Activated CD4-positive, alpha-beta T cell treated with anti-CD3 and anti-CD28 coated beads, Interleukin-2, amount 10 ng/mL, durations not matched to agents 24 days and 14 days (primary cell): ENCODE measurements at regions not wholly inside any gene's neighbourhood (a gene's known extent, or its start where the extent isn't known, plus 50 kb on each side); places are given as distances from the start of the nearest gene placed in this dataset.

Experiments
- DNase-seq: peaks from one replicate; pipeline ENCODE4 v3.0.0; 2022
- H3K27ac Mint-ChIP-seq: one replicate; pipeline ENCODE4 v1.8.0; 2022; ENCODE audit warnings: mild to moderate bottlenecking, mixed read lengths
- H3K27me3 Mint-ChIP-seq: one replicate; pipeline ENCODE4 v1.8.0; 2022; ENCODE audit warnings: mixed read lengths
- H3K36me3 Mint-ChIP-seq: one replicate; pipeline ENCODE4 v1.8.0; 2022; ENCODE audit warnings: low read depth, mild to moderate bottlenecking, mixed read lengths
- H3K4me1 Mint-ChIP-seq: one replicate; pipeline ENCODE4 v1.8.0; 2021; ENCODE audit warnings: mixed read lengths
- H3K4me3 Mint-ChIP-seq: one replicate; pipeline ENCODE4 v1.8.0; 2022; ENCODE audit warnings: mild to moderate bottlenecking, moderate library complexity, mixed read lengths
- H3K9me3 Mint-ChIP-seq: one replicate; pipeline ENCODE4 v1.8.0; 2021; ENCODE audit warnings: mixed read lengths
- intact Hi-C: fragments of 100-400 bp; cut with micrococcal nuclease; formaldehyde crosslinking; loops from one replicate; pipeline ENCODE4 v1.15.1; 2023

GRCh38 chr14:27056586-27056985 is 458.8 kb upstream of the NOVA1 start:
- no peak for DNase-seq
- Mint-ChIP-seq H3K4me1 (no peaks in the 10 kb centered on the region), H3K4me3 (no peak overlapping the region), H3K27me3 (no peaks in the 10 kb centered on the region), H3K27ac (no peak overlapping the region), H3K9me3 (peaks cover 17% of the 10 kb centered on the region), H3K36me3 (no peaks in the 10 kb centered on the region)
- intact Hi-C loops, result no loop called here

DNA sequence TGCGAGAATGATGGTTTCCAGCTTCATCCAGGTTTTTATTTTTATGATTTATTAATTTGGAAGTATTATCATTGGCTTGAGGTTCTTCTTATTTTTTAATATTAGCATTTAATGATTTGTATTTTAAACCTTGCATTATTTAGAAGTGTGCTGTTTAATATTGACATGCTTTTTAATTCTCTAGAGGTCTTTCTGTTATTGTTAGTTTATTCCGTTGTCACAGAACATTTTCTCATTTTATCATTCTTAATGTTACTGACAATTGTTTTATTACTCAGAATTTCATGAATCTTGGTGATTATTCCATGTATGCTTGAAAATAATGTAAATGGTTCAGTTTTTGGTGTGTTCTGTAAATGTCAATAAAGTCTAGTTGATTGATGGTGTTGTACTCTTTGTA is 463.5 kb upstream of the NOVA1 start:
- Mint-ChIP-seq H3K4me1 (no peaks in the 10 kb centered on the region), H3K27me3 (no peaks in the 10 kb centered on the region), H3K27ac (no peak overlapping the region), H3K4me3 (no peak overlapping the region), H3K9me3 (peaks cover 19% of the 10 kb centered on the region), H3K36me3 (no peaks in the 10 kb centered on the region)
- intact Hi-C loops, result no loop called here
- DNase-seq, result no peak

DNA sequence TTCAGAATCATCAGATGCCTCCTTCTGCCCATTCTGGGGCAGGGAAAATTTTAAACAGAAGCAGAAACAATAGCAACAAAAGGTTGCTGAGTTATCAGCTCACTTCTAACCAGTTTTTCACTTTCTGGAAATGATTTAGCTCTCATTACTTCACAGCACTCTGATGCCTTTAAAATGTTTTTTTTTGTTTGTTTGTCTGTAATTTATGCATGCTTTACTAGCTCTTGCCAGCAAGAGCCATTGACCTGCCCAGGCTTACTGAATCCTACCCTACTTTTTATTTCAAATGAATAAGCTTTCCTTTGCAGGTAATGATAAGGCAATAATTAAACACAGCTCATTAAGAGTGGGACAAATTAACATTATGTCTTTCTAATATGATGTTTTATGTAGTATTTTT is 466.1 kb upstream of the NOVA1 start:
- Mint-ChIP-seq H3K9me3 (peaks cover 14% of the 10 kb centered on the region), H3K4me1 (no peaks in the 10 kb centered on the region), H3K27ac (no peak overlapping the region), H3K27me3 (no peaks in the 10 kb centered on the region), H3K36me3 (no peaks in the 10 kb centered on the region), H3K4me3 (no peak overlapping the region)
- intact Hi-C loops, result no loop called here
- no peak for DNase-seq

DNA sequence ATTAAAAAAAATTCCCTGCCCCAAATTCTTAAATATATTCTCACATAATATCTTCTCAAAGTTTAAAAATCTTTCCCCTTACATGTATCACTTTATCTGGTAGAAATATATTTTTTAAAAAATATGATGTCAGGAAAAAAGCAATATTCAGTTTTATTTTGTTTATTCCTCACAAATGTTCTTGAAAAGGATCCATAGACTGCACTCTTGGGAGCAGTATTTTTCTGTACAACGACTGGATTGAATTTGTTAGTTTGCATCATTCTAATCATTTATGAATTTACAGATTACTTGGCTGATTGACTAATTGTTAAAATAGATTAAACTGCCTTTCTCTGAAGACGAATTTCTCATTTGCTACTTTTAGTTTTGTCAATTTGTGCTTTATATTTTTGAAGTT is 468.1 kb upstream of the NOVA1 start:
- Mint-ChIP-seq H3K4me1 (no peaks in the 10 kb centered on the region), H3K9me3 (peaks cover 14% of the 10 kb centered on the region), H3K27ac (no peak overlapping the region), H3K36me3 (no peaks in the 10 kb centered on the region), H3K27me3 (no peaks in the 10 kb centered on the region), H3K4me3 (no peak overlapping the region)
- intact Hi-C loops, result no loop called here
- DNase-seq, result no peak

DNA sequence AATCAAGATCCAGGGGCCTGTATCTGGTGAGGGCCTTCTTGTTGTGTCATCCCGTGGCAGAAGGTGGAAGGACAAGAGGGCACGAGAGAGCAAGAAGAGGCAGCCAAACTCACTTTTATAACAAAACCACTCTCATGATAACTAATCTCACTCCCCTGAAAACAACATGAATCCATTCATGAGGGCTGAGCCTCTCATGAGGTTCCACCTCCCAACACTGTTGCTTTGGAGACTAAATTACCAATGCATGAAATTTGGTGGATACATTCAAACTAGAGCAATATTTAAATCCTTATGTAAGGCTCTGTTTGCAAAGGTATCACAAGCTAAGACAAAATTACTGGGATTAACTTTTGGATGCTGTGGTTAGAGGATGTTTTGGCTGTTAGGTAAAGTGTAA is 470.1 kb upstream of the NOVA1 start:
- H3K9me3 Mint-ChIP-seq, result peaks cover 10% of the 10 kb centered on the region
- no peak overlapping the region for H3K27ac Mint-ChIP-seq
- H3K4me1 Mint-ChIP-seq, result no peaks in the 10 kb centered on the region
- no peak overlapping the region for H3K4me3 Mint-ChIP-seq
- no peak for DNase-seq
- intact Hi-C loops, result no loop called here
- H3K27me3 Mint-ChIP-seq, result no peaks in the 10 kb centered on the region
- H3K36me3 Mint-ChIP-seq, result no peaks in the 10 kb centered on the region

GRCh38 chr14:27072589-27072988 is 474.8 kb upstream of the NOVA1 start:
- Mint-ChIP-seq H3K27ac (no peak overlapping the region), H3K4me1 (no peaks in the 10 kb centered on the region), H3K27me3 (no peaks in the 10 kb centered on the region), H3K9me3 (peaks cover 7% of the 10 kb centered on the region), H3K36me3 (no peaks in the 10 kb centered on the region), H3K4me3 (no peak overlapping the region)
- intact Hi-C loops, result no loop called here
- no peak for DNase-seq

DNA sequence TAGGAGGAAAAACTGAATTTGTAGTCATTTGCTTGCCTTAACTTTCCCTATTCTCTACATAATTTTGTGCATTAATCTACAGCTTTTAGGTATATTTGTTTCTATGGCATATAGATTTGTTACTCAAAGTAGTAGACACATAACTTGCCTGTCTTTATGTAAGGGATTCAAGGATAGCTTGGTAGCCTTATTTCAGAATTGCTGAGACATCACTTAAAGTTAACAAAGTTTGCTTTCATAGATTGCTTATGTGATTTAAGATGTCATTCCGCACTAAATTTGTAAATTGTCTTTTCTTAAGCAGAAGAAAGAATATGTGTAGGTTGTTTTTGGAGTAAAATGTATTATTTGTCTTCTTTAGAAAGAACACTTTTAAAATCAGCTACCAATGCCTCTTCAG is 477.7 kb upstream of the NOVA1 start:
- peaks cover 19% of the 10 kb centered on the region for H3K9me3 Mint-ChIP-seq
- no peaks in the 10 kb centered on the region for H3K4me1 Mint-ChIP-seq
- DNase-seq, result no peak
- H3K36me3 Mint-ChIP-seq, result no peaks in the 10 kb centered on the region
- no peak overlapping the region for H3K27ac Mint-ChIP-seq
- H3K27me3 Mint-ChIP-seq, result no peaks in the 10 kb centered on the region
- no peak overlapping the region for H3K4me3 Mint-ChIP-seq
- intact Hi-C loops, result no loop called here

GRCh38 chr14:27077214-27077613 is 479.4 kb upstream of the NOVA1 start:
- no peak for DNase-seq
- no peaks in the 10 kb centered on the region for H3K27me3 Mint-ChIP-seq
- H3K4me3 Mint-ChIP-seq, result no peak overlapping the region
- H3K27ac Mint-ChIP-seq, result no peak overlapping the region
- no peaks in the 10 kb centered on the region for H3K36me3 Mint-ChIP-seq
- intact Hi-C loops, result no loop called here
- H3K9me3 Mint-ChIP-seq, result peaks cover 24% of the 10 kb centered on the region
- no peaks in the 10 kb centered on the region for H3K4me1 Mint-ChIP-seq

DNA sequence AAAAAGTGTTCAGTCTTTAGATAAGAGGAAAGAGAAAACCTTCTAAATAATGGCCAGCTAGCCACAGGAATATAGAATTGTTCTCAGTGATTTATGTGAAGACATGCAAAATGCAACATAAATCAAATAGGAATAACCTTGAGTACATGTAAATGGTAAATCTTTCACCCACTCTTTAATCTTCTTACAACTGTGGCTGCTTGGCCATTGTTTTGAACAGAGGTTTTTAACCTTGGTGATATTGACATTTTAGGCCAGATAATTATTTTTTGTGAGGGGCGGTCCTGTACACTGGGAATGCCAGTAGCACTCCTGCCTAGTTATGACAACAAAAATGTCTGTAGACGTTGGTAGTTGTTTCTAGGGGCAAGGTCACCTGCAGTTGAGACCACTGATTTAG is 479.9 kb upstream of the NOVA1 start:
- no peaks in the 10 kb centered on the region for H3K27me3 Mint-ChIP-seq
- no peak overlapping the region for H3K27ac Mint-ChIP-seq
- no peaks in the 10 kb centered on the region for H3K36me3 Mint-ChIP-seq
- no peaks in the 10 kb centered on the region for H3K4me1 Mint-ChIP-seq
- H3K4me3 Mint-ChIP-seq, result no peak overlapping the region
- peaks cover 28% of the 10 kb centered on the region for H3K9me3 Mint-ChIP-seq
- intact Hi-C loops, result no loop called here
- no peak for DNase-seq

DNA sequence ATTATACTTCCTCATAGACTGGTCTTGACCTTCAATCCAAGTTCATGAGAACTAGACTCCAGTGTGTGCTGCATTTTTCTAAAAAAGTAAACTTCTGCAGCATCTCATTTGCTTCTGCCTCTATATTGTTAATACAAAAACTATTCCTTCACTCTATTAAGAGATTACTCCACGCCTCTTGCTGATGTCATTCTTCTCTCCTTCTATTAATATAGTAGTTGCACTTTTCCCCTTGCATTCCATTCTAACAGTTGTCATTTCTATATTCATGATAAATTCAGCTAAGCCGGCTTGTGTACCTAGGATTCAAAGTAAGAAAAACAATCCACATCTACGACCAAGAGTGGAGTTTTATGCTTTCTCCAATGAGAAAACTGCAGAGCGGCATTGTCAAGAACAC is 480.4 kb upstream of the NOVA1 start:
- H3K9me3 Mint-ChIP-seq, result peaks cover 28% of the 10 kb centered on the region
- no peak overlapping the region for H3K4me3 Mint-ChIP-seq
- intact Hi-C loops, result no loop called here

GRCh38 chr14:27079716-27080115 is 481.9 kb upstream of the NOVA1 start:
- Mint-ChIP-seq H3K27ac (no peak overlapping the region), H3K36me3 (no peaks in the 10 kb centered on the region), H3K4me3 (no peak overlapping the region), H3K27me3 (no peaks in the 10 kb centered on the region), H3K9me3 (peaks cover 26% of the 10 kb centered on the region), H3K4me1 (no peaks in the 10 kb centered on the region)
- intact Hi-C loops, result no loop called here
- no peak for DNase-seq

More for the DNA sequence above, 480.4 kb upstream of the NOVA1 start:
- no peaks in the 10 kb centered on the region for H3K36me3 Mint-ChIP-seq
- H3K4me1 Mint-ChIP-seq, result no peaks in the 10 kb centered on the region
- DNase-seq, result no peak
- H3K27ac Mint-ChIP-seq, result no peak overlapping the region
- H3K27me3 Mint-ChIP-seq, result no peaks in the 10 kb centered on the region

DNA sequence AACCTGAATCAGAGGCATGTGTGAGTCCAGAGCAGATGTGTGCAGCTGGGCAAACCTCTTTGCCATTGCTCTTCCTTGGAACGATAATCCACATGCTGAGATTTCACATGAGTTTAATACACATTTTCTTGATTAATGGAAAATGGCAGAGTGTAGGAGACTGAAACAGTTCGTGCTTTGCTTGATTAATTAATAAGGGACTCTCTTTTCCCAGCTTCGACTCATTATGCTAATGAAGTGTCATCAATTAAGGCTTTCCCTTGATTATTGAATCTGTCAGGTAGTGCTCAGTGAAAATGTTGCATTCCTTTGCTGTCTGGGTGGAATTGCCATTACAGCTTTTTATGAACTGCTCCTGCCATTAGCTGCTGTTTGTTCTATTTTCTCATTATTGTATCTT is 487.7 kb upstream of the NOVA1 start:
- H3K27me3 Mint-ChIP-seq, result no peaks in the 10 kb centered on the region
- no peak for DNase-seq
- no peak overlapping the region for H3K4me3 Mint-ChIP-seq
- no peak overlapping the region for H3K27ac Mint-ChIP-seq
- H3K4me1 Mint-ChIP-seq, result no peaks in the 10 kb centered on the region
- H3K9me3 Mint-ChIP-seq, result peaks cover 10% of the 10 kb centered on the region
- intact Hi-C loops, result no loop called here
- no peaks in the 10 kb centered on the region for H3K36me3 Mint-ChIP-seq

DNA sequence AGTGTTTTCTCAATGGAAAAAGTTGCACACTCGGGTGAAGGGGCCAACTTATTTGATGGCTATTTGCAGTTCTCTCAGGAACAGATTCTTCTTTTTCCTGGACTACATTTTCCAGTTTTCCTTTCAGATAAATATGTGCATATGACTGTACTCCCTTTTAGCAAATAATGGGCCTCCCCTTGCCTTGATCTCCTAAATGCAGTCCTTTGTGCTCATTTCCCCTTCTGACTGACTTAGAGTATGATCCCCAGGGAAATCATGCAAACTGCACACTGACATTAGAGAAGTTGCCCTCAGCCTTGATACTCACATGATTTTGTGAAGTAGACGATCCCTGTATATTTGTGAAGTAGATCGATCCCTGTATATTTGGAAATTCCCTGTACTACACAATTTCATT is 492.9 kb upstream of the NOVA1 start:
- no peaks in the 10 kb centered on the region for H3K27me3 Mint-ChIP-seq
- no peaks in the 10 kb centered on the region for H3K36me3 Mint-ChIP-seq
- no peak overlapping the region for H3K27ac Mint-ChIP-seq
- H3K9me3 Mint-ChIP-seq, result peaks cover 5% of the 10 kb centered on the region
- no peak overlapping the region for H3K4me3 Mint-ChIP-seq
- DNase-seq, result no peak
- intact Hi-C loops, result no loop called here
- H3K4me1 Mint-ChIP-seq, result no peaks in the 10 kb centered on the region

DNA sequence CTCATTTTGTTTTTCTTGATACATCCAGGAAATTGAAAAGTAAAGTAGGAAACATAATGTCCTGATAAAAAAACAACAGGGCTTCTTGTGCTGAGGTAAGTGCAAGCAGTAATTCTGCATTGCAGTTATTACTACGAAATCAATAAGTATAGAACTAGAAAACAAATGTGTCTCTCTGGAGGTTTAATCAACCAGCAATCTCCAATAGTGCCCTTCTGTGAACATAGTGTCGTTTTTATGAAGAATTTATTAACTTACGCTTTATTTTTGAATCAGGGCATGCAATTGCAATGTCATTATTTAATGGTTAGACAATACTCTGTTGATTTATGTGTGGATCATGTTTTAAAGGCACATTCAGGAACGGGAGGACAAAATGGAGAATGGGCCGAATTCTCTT is 494.1 kb upstream of the NOVA1 start:
- Mint-ChIP-seq H3K36me3 (no peaks in the 10 kb centered on the region), H3K4me1 (no peaks in the 10 kb centered on the region), H3K9me3 (peaks cover 5% of the 10 kb centered on the region), H3K27me3 (no peaks in the 10 kb centered on the region), H3K27ac (no peak overlapping the region), H3K4me3 (no peak overlapping the region)
- DNase-seq, result no peak
- intact Hi-C loops, result no loop called here

DNA sequence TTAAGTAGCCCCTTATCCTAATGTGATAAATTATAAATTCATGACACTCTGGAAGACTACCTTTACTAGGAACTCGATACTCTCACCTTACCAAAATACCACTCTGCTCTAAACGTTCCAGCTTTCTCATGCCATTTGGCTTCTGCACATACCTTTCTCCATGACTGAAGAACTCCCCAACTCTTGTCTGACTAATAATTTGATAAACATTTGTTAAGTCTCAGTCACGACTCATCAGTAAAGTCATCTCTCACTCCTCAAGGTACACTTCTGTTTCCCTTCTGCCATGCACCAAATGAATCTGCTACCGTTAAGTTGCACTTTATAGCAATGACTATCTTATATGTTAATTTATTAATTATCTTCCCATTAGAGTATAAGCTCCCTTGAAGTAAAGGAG is 498.3 kb upstream of the NOVA1 start:
- no peaks in the 10 kb centered on the region for H3K27me3 Mint-ChIP-seq

GRCh38 chr14:27098451-27098850 is 500.6 kb upstream of the NOVA1 start:
- no peaks in the 10 kb centered on the region for H3K36me3 Mint-ChIP-seq
- H3K27me3 Mint-ChIP-seq, result no peaks in the 10 kb centered on the region
- H3K27ac Mint-ChIP-seq, result no peak overlapping the region
- no peak overlapping the region for H3K4me3 Mint-ChIP-seq
- peaks cover 8% of the 10 kb centered on the region for H3K9me3 Mint-ChIP-seq
- intact Hi-C loops, result no loop called here
- no peaks in the 10 kb centered on the region for H3K4me1 Mint-ChIP-seq
- no peak for DNase-seq

More for the DNA sequence above, 498.3 kb upstream of the NOVA1 start:
- Mint-ChIP-seq H3K4me1 (no peaks in the 10 kb centered on the region), H3K36me3 (no peaks in the 10 kb centered on the region), H3K27ac (no peak overlapping the region), H3K4me3 (no peak overlapping the region), H3K9me3 (peaks cover 4% of the 10 kb centered on the region)
- intact Hi-C loops, result no loop called here
- no peak for DNase-seq
